ENCODE measurements at regions not wholly inside any gene's neighbourhood (a gene's known extent, or its start where the extent isn't known, plus 50 kb on each side); places are given as distances from the start of the nearest gene placed in this dataset.

GRCh38 chr5:74342182-74342581, 298.3 kb downstream of the ENC1 start:
- TF ChIP-seq CTCF (IDR thresholded peaks at IDR 0.05 in 2 of 3, conservative IDR thresholded peaks at IDR 0.05 in 1 of 3; ENCODE audit: control insufficient read depth in 2 of 3, extremely low read depth in 1 of 3, insufficient read depth in 1 of 3, low read depth in 3 of 3, low read length in 3 of 3), result no peak
- no peak for TF ChIP-seq CREB1 (IDR thresholded peaks at IDR 0.05; ENCODE audit: low read depth)
